HG02759 (cell line): ENCODE measurements at regions not wholly inside any gene's neighbourhood (a gene's known extent, or its start where the extent isn't known, plus 50 kb on each side); places are given as distances from the start of the nearest gene placed in this dataset.

Source experiments
- ATAC-seq: cut with Tn5 transposase; IDR thresholded peaks from one replicate; pipeline ENCODE4 v1.9.1; 2021; ENCODE audit warnings: mild to moderate bottlenecking, moderate library complexity; ENCODE audit not compliant: unreplicated experiment

DNA sequence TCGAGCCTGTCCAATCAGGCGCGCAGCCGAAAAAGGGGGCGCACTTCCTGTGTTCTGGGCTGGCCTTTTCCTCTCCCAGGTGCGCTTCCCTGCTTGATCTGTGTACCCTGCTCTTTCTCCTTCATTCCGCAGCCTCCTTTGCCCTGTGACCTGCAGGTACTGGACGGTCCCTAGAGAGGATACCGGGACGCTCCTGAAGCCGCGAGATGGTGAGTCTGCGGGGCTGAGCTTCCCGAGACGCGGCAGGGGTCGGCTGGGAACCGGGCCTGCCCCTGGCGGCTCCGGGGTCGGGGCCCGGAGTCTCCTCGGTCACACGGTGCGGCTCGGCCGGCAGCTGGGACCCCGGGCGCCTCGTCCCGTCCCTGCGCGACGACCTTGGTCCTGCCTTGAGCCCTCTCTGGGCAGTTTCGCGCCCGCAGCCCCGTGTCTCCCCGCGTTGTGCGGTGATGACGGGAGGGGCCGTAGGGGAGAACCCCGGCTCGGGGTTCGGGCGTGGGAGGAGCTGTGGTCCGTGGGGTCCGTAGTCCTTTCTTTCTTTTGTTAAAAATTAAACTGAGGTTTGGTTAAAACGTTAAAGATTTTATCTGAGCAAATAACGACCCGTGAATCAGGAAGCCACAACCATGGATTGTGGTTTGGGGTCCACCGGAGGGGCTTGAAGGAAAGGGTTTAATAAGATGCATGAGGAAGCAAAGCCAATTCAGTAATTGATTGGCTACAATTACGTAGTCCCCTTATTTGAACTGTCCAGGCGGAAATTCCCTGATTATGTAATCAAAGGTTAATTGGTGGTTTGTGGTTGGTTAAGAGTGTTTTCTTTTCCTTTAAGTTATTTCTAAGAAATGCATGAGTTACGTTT is 172.8 kb upstream of the ZNF267 start:
- ATAC-seq, result peak; percentile 92

DNA sequence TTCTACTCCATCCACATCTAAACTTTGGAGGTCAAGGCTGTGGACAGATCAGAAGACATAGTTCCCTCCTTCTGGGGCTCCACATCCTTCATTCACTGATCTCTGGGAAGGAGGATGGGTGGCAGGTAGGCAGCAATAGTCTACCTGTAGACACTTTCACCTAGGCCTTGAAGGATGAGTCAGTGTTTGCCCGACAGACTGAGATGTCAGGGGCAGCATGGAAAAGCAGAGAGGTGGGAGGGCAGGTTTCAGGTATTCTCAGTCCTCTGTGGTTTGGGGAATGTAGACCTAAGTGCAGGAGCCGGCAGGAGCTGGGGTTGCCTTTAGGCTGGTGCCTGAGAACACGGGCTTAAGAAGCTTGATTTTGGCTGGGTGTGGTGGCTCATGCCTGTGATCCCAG is 171.9 kb upstream of the ZNF267 start:
- no peak for ATAC-seq

DNA sequence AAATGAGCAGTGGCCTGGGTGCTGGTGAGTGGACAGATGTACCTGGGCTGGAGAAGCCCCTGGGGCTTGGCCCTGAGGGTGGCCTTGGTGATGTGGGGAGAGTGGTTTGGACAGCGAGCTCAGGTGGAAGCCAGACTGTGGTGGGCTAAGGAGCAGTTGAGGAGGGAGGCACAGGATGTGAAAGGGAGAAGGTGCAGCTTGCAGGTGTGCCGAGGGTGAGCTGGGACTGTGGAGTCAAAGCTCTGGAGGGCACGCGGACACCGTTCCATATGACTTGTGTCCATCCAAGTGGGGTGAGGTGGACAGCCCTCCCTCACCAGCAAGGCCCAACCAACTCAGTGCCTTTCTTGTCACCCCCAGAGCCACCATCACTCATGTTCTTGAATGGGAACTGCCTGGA is 170.8 kb upstream of the ZNF267 start:
- ATAC-seq, result no peak

DNA sequence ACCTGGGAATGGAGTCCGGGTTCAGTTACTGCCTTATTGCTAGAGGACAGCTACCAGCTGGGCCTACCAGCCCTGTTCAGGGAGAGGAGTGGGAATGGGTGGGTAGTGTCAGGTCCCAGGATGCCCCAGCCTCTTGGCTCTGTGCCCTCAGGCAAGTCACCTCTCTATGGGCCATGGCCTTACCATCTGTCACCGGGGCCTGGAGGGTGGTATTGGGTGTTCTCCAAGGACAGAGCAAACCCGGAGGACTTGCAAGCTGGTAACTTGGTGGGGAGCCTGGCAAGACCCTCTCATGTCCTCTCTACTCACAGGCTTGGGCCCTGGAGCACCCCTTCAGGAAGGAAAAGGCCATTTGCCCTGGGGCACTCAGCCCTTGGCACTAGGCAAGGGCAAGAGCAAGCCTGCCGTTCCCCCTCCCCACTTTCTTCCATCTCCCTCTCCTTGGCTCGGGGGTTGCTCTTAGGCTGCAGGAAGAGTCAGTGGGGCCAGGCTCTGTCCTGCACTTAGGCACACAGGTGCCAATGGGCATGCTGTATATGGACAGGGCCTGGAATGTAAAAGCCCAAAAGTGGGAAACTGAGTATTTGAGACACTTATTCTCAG is 170.0 kb upstream of the ZNF267 start:
- no peak for ATAC-seq

DNA sequence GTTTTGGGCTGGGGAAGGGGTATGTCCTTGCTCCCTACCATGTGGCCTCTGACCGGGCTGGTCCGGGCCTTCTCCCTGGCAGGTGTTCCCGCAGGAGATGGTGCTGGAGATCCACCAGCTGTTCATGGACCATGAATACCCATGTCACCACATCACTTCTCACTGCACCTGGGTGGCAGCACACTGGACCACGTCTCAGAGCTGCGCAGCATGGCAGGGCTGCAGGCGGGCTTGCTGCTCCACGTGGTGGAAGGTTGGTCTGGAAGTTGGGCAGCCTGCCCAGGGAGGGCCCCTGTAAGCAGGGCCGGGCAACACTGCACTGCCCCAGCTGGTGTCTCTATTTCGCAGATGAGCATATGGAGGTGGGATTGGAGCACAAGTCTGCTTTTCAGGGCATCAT is 169.5 kb upstream of the ZNF267 start:
- no peak for ATAC-seq

DNA sequence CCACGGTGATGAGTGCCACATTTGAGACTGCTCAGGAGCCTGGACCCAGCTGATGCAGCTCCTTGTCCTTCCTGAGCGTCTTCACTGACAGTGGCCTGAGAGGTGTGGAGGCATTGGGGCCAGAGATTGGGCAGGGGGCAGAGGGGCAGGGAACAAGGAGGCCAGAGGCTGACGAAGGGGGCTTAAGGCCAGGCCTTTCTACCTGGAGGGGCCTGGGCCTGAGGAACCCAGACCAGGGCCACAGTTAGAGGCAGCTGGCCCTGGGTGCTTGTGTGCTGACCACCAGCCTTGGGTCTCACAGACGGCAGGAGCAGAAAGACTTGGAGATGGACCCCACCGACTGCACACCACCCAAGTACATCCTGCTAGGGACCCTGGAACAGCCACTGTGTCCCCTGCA is 168.2 kb upstream of the ZNF267 start:
- no peak for ATAC-seq

DNA sequence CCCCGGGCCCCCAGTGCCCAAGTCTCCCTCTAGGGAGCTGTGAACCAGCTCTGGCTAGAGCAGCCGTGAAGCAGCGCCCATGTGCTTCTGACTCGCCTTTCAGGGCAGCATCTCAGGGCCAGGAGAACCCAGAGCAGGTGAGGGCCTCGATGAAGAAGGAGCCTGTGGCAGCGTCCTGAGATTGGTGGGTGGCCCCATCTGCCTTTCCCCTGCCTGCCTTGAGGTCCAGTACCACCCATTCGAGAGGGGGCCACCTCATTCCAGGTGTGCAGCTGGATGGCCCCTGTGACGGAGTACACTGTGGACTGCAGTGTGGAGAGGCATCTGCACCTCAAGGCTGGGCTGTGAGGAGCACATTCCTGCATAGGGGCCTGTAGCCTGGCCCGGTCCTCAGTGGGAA is 167.3 kb upstream of the ZNF267 start:
- ATAC-seq, result no peak

DNA sequence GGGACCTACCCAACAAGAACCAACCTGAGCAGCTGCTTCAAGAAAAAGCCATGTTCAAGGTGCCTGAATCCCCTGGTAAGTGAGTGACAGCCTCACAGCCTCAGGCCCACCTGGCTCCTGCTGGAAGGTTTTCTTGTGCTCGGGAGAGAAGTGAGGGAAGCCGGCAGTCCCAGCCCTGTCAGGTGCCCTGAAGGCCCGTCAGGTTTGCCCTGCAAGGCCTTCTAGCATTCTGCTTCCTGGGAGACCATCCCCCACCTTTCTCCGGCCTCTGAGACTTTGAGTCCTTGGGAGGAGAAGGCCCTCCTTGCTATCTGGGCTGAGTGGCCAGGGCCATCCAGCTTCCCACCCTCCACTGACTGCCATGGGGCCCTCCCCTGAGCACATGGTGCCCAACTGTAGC is 166.7 kb upstream of the ZNF267 start:
- no peak for ATAC-seq

DNA sequence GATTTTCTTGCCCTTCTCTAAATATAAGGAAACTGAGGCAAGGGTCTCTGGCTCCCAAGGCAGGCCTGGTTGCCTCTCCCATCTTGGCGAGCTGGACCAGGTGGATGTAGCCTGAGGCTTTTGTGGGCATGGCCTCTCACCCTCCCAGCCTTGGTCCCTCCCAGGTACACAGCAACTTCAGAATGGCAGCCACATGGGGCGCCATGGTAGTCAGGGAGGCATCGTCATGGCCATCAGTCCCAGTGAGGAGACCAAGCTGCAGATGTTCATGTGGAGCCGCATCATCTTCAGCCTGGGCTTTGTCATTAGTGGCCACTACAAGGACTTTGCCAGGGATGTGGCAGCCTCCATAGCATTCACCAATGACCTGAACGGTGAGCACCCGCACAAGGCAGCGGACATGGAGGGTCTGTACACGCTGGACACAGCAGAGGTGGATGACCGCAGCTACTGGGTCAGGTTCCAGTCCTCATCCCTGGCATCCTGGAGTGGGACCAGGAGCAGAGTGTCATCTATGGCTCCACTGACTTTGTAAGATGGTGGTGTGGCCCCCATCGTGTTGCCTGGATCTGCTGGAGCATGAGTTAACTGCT is 165.8 kb upstream of the ZNF267 start:
- ATAC-seq, result no peak

DNA sequence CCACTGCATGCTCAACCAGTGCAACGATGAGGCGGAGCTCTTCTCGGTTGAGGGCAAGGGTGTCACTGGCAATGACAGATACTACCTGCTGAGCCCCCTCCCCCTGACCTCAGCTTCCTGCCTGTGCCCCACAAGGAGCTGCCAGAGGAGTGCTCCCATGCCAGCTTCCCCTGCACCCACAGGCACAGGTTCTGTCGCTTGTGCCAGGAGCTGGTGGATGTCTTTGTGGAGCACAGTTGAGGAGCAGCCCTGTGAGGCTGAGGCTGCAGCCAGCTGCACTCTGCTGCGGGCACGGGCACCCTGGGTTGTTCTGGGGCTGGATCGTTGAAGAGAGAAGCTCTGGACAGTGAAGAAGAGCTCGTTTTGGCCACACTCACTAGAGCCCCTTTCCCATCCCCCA is 165.3 kb upstream of the ZNF267 start:
- ATAC-seq, result no peak

DNA sequence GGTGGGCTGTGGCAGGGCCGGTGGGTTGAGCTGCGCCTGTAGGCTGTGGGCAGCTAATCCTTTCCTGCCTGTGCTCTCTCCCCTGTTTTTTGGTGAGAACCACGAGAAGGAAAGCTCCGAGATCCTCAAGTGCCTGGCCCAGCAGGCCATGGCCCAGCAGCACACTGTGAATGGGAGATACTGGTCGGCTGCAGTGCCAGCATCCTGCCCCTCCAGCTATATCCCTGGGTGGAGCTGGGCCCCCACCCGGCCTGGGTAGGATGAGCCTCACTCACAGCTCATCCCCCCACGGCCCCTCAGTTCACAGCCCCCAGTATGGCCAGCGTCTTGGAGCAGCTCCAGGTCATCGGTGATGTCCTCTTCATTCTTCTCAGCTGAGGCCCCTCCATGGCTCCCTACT is 164.4 kb upstream of the ZNF267 start:
- no peak for ATAC-seq

DNA sequence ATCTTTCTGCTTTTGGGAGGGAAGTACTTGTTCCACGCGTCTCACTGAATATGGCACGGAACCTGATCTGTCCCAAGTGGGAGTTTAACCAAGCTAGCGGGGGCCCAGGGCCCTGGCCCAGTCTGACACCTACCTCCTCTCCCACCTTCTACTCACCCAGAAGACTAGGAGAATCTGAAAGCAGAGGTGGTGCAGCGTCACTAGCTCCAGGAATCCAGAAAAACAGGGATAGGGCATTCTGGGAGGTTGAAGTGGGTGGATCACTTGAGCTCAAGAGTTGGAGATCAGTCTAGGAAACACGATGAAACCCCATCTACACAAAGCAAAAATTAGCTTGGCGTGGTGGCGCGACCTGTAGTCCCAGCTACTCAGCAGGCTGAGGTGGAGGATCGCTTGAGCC is 163.5 kb upstream of the ZNF267 start:
- no peak for ATAC-seq

DNA sequence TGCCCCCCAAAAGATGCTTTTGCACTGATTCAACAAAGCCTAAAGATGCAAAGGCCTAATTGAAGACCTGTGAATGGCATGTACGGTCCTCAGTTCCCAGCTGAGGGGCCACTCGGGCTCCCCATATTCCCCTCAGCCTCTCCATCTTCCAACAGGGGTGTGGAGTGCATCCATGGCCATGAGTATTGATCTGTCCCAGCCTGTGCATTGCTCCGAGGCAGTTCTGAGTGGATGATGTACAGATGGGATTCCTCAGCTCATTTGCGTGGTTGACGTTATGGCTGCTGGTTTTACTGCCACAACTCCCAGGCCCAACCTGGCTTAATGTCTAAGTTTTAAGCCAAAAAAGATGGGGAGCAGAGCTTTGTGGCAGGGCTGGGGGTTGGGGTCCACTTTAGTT is 162.7 kb upstream of the ZNF267 start:
- ATAC-seq, result no peak

DNA sequence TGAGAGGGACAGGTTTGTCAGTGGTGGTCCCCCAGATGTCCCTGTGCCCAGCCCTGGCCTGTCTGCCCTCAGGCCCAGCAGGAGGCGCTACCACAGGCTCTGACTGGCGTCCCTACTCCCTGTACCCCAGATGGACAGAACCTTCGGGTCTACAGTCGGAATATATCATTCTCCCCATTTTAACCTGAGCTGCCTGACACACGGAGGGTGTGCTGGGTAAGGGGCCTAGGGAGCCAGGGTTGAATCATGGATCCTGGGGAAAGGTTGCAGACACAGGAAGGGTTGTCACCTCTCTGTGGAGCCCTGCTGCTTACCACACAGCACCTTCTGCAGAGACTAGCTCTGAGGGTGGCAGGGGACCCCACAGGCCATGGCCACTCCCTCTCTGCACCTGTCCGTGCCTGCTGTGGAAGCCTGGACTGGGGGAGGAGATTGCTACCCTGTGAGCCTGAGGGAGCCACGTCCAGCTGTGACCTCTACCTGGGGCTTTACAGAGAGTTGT is 162.2 kb upstream of the ZNF267 start:
- ATAC-seq, result no peak

DNA sequence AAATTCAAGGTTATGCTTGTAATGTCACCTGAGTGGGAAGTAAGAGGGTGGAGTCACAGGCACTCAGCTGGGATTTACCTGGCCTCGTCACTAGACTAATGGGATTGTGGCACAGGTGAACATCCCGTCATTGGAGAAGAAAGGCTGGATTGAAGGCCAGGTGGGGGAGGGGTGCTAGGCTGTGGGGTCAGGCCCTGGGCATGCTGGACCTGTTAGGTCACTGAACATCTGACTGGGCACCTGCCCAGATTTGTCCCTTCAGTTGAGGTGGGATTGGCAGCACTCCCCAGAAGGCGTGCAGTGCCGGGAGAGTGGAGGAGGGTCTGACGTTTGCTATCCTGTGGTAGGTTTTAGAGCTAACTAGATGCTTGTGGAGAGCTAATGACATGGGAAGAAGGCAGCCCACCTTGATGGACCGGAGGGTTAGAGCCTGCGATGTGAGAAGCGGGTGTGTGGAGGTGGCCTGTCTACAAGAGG is 161.5 kb upstream of the ZNF267 start:
- no peak for ATAC-seq

DNA sequence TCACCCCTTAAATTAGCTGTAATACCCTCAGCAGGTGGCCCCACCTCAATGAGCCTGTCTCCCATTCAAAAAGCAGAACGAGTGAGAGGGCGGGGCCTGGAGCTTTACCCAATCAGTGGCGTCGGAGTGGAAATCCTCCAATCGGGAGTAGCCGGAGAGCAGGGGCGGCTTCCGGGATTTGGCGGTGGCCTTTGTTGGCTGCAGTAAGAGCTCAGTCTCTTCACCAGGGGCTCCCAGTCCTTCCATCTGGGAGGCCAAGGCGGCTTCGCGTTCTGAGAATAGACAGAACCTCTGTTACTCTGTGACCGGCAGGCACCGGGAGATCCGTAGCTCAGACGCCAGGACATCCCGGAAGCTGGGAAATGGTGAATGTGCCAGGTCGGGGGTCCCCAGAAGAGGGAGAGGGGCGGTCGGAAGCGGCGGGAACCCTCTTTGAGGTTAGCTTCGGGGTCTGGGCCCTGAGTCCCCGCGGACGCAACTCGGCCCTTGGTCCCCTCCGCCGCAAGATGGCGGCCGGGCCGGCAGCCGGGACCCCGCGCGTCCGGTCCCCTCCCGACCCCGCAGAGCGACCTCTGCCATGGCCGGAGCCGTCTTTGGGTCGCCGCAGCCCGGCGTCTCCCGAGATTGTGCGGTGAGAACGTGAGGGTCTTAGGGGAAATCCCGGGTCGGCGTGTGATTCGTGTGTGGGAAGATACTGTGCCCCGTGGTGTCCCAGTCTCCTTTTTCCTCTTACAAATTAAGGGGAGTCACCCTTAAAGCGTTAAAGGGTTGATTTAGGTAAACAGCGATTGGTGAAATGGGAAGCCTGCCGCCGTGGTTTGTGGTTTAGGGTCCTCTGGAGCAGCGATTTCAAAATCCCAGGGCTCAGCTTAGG is 160.3 kb upstream of the ZNF267 start:
- ATAC-seq, result peak; percentile 88

DNA sequence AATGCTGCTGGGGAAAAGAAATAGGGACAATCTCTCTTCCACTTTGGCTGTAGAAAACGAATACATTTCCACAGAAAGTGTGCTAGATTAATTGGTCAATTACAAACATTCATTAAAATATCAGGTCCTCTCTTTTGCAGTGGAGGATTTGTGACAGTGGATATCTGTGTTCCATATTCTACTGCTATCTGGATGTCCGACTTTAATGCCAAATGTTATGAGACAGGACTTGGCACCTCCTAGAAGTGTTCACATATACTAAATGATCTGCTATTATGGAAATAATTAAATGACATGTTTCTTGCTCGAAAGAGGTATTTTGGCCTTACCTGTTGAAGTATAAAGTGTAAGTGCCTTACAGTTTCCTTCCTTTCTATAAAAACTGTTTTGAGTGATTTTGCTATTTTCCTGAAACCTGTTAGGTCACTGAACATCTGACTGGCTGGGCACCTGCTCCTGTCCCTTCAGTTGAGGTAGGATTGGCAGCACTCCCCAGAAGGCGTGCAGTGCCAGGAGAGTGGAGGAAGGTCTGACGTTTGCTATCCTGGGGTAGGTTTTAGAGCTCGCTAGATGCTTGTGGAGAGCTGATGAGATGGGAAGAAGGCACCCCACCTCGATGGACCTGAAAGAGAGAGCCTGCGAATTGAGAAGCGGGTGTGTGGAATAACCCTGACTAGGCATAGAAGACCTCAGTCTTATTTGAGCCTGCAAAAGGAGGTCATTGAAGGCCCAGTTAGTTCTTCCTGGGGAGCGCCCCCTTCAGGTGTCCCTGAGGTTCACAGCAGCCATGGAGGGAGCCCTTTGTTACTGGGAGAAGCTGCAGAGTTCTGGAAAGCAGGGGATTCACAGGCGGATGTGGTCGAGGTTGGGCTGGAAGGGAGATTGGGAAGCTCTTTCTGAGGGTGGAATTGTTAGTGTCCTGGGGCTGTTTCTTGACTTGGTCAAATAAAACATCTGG is 159.4 kb upstream of the ZNF267 start:
- no peak for ATAC-seq

DNA sequence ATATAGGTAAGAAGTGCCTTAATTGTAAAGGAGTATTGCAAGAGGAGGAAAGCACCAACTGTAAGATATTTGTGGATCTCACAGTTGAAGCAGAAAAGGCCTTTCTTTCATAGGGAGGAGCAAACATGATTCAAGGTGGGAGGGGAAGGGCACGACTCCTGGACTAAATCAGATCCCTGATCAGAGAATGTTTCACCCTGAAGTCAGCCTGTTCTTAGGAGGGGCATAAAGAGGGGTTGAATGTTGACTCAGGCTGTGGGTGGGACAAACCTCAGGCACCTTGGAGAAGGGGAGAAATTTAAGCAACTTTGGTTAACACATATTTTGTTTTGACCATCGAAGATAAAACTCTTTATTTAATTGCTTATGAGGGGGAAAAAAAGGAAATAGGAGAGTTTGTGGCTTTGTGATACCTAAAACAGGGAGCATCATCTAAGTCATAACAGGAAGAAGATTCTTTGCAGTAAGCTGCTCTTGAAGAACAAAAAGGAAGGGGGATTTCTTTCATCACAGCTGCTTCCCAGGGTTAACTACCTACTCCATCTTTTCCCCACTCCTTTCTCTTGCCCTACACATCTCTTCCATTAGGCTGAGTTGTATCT is 158.6 kb upstream of the ZNF267 start:
- no peak for ATAC-seq

DNA sequence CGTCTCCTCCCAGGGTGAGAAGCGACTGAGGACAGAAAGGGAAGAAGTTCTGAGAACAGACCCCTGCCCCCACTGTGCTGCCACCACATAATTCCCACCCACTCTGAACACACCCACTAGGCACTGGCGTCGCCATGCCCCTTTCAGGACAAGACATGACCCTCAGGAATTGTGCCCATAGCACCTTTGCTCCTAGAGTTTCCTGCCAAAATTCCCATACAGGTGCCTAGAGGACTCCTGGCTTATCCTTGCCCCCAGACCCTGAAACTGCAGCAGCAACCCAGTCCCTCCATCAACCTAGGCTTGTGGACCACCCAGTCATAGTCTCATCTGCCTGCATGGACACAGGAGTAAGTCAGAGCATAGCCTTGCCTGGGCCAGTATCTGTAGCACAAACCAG is 157.7 kb upstream of the ZNF267 start:
- no peak for ATAC-seq
